Sciatic nerve (tissue), 2 donors: ENCODE measurements at regions not wholly inside any gene's neighbourhood (a gene's known extent, or its start where the extent isn't known, plus 50 kb on each side); places are given as distances from the start of the nearest gene placed in this dataset.

Source experiments
- ATAC-seq: fragments of 200-7000 bp; cut with Tn5 transposase; one replicate; pipeline ENCODE4 v1.9.1; 2020; ENCODE audit warnings: mild to moderate bottlenecking, moderate library complexity
- DNase-seq: peaks from one replicate; pipeline ENCODE4 v3.0.0-alpha.2; 2020; ENCODE audit warnings: low spot score
- intact Hi-C: fragments of 100-400 bp; cut with DNase I; formaldehyde crosslinking; loops from one replicate; pipeline ENCODE4 v1.14.2; 2022
- donor health status: DM: no; HTN: no; CAD: no.
- donor health status: DM: no; HTN: no; CAD: no.

DNA sequence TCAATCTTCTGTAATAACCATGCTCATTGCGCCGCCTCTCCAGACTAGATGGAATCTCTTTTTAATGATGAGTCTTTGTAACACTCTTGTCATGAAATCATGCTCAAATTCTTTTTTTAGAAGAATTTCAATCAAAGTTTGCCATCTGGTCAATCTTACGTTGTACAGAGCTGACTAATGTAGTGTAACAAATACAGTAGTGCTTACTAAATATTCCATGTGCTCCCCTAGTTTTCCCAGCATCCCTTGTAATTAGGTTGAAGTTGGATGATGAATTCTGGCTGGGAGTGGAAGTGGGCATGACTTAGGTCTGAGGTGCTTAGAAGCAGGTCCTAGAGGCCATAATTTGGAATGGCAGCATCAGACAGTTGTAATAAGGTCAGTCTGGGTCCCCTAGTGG is 309.1 kb upstream of the SNX7 start:
- intact Hi-C loops, result no loop called here
- DNase-seq, result no peak
- no peak for ATAC-seq

DNA sequence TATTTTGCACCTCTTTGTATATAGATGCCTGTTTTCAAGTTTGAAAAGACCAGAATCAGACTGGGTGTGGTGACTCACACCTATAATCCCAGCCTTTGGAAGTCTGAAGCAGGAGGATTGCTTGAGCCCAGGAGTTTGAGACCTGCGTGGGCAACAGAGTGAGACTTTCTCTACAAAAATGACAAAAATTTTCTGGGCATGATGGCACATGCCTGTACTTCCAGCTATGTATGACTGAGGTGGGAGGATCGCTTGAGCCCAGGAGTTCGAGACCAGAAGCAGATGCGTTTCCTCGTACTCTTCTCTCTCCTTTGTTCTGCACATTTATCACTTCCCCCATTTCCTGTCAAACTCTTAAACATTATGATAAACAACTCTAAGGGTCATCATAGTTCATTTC is 310.0 kb upstream of the SNX7 start:
- intact Hi-C loops, result no loop called here
- ATAC-seq, result no peak
- DNase-seq, result no peak

DNA sequence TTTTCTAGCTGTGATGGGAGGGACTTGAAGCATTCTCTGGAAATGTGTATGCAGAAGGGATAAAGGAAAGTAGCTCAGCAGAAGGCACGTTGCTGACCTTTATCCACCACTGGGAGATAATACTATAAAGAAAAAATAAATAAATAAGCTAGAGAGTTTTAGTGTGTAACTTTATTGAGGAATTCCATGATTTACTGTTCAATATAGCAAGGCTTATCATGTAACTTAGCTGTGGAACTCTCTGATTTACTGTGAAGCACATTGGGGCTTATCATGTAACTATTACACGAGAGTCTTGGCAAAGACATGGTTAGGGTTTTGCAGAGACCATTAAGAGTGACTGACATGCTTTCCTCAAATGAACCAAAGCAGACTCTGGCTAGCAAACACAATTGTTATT is 316.1 kb upstream of the SNX7 start:
- DNase-seq (no peak), ATAC-seq (no peak)
- intact Hi-C loops, result no loop called here

DNA sequence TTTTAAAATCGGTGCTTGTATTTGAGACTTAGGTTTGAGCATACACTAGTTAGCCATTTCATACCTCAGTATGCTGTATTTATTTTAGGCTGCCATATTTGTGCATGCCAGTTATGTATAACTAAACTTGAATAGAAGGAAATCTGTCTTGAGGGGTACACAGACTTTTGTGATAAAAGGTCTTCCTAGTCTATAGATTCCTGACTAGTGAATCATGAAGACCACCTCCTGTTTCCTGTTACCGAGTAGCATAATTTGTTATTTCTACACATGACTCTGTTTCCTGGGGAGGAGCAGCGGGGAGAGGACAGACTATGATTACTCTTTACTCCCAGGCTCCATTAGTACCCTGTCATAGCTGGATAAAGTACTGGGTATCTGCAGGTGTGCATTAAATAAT is 316.8 kb upstream of the SNX7 start:
- intact Hi-C loops, result no loop called here
- DNase-seq, result no peak

DNA sequence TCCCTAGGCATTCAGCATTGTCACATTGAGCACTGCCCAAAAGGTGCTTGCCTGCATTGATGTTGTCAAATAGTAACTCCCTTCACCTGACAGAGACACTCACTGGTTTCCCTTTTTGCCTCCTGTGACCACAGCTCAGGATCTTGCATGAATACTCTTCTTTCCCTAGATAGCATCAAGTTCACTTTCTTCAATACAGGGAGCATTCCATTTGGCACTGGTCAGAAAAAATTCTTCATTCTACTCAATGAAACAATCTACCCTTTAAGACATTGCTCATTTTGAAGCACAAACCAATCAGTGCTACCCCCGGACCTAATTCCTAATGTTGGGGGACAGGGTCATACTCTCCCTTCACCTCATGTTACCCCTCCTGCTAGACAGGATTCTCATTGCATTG is 319.0 kb upstream of the SNX7 start:
- intact Hi-C loops, result no loop called here
- no peak for DNase-seq
- no peak for ATAC-seq

More for the DNA sequence above, 316.8 kb upstream of the SNX7 start:
- no peak for ATAC-seq

DNA sequence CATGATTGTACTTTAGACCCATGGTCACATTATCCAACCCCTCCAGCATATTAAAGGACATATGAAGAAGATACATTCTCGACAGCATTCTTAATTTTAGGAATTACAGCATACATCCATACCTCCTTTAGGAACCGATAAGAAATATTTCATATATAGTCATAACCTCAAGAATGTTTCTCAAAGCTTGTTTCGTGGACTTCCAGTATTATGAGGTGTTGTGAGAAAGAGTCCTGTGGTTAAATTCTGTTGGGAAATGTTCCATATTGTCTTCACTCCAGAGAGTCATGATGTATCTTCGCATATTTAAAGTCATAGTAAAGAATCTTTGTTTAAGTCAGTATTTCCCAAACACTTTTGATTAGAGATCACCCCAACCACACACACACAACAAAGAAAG is 321.0 kb upstream of the SNX7 start:
- DNase-seq (no peak), ATAC-seq (no peak)
- intact Hi-C loops, result no loop called here

DNA sequence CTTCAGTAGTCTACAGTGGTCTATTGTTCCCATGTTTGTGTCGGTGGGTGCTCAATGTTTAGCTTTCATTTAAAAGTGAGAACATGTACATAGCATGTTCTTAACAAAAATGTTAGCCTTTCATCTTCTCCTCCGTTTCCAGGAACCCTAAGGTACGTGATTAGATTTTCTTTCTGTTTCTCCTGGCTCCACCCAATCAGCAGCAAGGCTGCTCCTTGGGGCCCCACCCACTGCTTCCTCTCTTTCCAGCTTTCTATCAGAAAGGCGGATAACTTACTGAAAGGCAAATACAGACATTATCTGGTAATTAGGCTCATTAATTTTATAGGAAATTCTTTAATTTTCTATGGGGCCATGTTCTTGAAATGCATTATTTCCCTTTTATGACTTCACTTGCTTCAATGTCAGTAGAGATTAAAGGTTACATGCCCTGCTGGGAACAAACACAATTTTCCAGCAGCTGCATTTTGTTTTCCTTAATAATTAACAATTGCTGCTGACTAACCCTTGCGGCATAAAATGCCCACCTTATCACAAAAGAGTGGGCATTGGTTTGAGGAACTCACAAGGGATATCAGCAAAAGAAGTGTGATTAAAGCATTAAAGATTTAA is 324.9 kb upstream of the SNX7 start:
- DNase-seq, result no peak
- intact Hi-C loops, result no loop called here
- no peak for ATAC-seq

DNA sequence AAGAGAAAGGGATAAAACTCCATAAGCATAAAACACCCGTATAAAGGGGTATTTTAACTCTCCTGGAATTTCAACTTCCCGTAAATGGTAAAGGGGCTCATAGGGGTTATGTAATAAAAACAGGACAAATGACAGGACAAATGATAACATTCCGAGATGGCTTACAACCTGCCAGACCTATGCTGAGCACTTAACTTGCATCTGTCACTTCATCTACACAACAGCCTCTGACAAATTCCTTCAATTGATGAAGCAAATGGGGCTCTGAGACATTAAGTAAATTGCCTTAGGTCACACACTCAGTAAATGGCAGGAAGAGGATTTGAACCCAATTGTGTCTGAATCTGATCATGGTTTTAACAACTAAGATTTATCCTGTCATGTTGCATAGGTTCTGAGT is 327.6 kb upstream of the SNX7 start:
- ATAC-seq, result no peak
- DNase-seq, result no peak
- intact Hi-C loops, result no loop called here

DNA sequence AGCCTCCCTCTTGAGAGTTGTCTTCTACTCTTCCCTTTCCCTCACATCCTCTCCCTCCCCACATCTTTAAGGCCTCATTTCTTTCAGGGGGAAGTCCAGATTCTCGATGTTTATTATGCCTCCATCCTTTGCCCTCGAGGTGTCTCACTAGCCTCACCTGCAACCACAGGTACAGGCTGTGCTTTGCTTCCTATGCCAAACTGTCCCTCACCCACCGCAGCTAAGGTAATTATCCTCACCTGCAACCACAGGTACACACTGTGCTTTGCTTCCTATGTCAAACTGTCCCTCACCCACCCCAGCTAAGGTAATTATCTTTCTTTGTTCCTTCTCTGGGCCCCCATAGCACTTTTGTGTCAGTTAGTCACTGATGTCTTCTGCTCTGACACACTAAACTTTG is 328.1 kb upstream of the SNX7 start:
- DNase-seq (no peak), ATAC-seq (no peak)
- intact Hi-C loops, result no loop called here

DNA sequence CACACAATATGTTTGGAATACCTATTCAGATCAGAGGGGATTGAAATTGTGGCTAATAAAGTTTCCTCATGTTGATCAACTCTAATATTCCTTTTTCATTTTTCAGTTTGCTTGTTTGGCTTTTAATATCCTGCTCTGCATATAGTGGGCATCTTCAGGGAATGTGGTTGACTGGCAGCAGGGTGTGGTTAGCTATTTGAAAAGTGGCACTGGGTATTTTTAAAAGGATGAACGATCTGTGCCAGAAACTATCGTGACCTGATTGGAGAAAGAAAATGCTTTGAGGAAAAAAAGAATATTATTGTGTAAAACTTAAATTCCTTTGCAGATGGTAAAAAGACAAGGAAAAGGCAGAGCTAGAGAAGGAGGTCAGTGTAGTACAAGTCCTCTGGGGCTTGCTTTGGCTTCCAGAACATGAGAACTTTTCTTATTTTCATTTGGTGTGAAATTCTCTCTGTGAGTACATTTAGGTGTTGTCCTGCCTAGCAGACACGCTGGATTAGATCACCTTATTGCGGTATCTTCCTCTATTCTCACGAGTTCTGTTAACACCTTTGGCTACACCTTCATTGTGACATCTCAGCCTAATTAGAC is 329.7 kb upstream of the SNX7 start:
- intact Hi-C loops, result no loop called here

DNA sequence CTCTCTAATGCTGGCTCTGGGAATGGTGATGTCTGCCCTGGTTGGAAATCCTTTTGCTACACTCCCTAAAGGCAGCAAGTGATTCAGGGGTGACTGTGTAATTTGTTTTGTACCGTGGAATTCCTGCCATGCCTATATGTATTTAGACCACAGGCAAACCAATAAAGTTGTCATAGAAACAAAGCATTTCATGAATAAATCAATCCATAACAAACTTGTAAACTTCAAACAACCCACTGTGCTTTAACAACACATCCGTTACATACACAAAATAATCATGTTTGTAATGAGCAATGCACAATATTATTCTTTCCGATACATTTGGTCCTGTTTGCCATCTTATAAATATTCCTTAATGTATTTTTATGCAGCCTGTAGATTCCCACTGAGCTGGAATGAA is 330.3 kb upstream of the SNX7 start:
- ATAC-seq (no peak), DNase-seq (no peak)
- intact Hi-C loops, result no loop called here

More for the DNA sequence above, 329.7 kb upstream of the SNX7 start:
- DNase-seq (no peak), ATAC-seq (peak; percentile 67)

DNA sequence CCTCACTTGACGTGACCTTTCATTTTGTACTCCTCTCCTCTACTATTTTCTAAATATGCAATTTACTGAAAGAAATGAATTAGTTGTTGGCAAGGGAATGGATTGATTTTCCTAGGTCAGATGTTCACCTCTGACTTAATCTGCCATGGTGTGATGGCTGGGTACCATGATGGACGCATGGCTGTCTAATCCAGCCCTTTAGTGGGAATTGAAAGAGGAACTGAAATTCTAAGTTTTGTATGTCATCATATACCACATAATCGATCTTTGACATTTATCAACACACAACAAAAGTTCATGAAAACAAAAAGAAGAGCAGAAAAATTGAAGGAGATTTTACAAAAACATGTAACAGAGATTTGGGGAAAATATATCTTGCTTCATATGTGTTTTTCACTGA is 331.3 kb upstream of the SNX7 start:
- intact Hi-C loops, result no loop called here
- no peak for ATAC-seq
- DNase-seq, result no peak

DNA sequence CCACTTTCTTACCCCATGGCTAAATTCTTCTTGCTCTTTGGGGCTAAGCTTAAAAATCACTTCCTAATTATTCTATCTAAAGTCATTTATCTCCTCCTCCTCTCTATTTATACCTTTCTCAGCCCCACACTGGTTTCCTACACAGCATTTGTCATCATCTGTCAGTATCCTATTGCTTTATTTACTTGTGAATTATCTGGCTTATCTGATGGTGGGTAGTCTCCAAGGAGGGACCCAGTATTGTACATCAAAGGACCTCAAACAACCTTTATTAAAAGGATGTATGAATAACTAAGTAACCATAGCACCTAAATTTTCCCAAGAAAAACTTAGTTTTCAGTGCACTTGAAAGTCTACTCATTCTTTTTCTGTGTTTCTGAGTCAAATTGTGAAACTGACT is 332.7 kb upstream of the SNX7 start:
- intact Hi-C loops, result no loop called here
- no peak for DNase-seq
- ATAC-seq, result no peak

DNA sequence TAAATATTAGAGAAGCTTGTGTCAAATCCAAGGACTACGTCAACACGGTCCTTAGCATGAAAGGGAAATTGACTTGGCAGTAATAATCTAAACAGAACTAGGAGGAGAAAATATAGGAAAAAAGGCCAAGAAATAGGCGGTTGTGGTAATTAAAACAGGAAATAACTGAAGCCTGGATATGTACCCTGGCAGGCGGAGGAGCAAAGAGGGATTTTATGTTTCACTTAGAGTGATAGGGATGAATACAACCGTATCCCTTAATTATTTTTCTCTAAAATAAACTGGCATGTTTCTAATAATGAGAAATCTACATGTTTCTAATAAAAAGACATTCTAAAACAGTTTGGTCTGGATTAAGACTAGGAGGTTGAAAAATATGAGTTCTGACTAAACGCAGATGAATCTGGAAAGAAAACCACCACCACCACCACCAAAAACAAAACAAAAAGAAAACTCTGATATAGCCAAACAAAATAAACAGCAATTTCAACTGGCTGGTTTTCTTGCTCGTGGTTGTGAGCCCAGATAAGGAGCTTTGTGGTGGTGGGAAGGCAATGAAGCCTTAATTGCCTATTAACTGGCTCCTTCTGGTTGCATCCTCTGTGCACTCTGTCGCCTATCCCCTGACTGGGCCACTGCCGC is 334.2 kb upstream of the SNX7 start:
- DNase-seq (no peak), ATAC-seq (no peak)
- intact Hi-C loops, result no loop called here

DNA sequence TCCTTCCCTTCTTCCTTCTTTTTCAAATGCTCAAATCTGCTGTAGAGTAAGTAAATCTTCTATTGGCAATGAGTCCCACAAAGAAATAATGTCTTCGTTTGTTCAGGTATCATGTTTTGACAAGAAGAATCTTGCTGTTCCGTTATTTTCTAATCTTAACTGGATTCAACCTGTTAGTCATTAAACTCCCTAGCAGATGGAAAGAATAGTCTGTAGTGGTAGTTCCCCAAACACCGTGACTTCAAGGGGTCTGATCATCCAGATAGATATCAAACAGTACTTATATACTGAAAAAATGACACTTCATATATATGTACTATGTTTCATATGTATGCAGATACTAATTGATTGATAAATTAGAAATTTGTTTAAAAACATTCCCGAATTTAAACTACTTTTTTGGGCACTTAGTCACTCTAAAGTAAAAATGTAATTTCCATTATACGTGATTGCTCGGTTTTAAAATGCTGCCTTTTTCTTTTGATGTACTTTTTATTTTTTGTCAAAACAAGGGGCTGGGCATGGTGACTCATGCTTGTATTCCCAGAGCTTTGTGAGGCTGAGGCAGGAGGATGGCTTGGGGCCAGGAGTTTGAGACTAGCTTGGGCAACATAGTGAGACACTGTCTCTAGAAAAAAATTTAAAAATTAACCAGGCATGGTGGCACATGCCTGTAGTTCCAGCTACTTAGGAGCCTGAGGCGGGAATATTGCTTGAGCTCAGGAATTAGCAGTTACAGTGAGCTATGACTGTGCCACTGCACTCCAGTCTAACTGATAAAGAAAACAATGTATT is 335.7 kb upstream of the SNX7 start:
- ATAC-seq, result peak; percentile 43
- intact Hi-C loops, result no loop called here

DNA sequence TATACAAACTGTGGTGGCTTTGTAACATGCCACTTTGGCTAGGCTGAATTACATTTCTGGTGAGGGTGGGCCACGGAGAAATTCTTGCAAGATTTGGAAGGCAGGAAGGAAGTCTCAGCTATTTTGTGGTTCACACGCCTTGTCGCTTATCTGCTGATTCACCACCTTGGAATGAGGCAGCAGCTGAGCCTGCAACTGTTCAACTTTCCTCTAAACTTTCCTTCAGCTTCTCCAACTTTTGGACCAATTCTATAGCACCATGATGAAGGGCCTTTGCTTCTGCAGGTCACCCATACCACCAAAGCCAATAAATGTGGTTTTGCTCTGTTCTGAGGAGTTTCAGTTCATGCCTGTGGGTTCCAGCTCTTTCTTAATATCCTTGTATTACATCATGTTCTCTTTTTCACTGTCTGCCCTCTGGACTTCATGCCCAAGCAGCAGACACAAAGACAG is 337.6 kb upstream of the SNX7 start:
- intact Hi-C loops, result no loop called here
- ATAC-seq (peak; percentile 90), DNase-seq (no peak)

More for the DNA sequence above, 335.7 kb upstream of the SNX7 start:
- peak; percentile 65 for DNase-seq

DNA sequence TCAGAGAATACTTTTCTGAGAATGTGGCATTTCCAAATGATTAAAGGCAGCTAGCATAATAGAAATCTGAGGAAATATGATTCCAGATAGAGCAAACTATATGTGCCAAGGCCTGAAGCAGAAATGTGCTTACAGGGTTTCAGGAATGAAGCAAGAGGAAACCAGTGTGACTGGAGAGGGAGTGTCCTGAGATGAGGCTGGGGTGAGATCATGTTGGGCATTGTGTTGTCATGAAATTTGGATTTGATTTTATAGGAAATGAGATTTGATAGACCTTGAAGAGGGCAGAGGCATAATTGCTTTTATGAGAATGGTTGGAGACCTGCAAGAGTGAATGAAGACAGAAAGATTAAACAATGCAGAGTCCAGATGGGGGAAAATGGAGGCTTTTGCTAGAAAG is 338.1 kb upstream of the SNX7 start:
- intact Hi-C loops, result no loop called here
- peak; percentile 78 for ATAC-seq
- no peak for DNase-seq

DNA sequence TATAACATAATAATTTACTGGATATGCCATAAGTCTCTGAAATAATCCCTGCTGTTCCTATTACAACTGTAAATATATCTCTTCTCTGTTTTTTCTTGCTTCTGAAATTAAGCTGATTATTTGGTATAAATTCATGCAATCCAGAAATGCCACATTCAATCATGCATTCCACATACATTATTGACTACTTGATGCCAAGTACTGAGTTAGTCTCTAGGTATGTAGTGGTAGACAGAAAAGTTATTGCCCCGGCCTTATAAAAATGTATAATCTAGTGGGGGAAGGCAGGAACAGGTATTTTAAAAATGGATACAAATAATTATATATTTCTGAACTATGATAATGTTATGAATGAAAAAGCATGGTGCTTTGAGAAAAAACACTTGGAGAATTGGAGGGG is 338.6 kb upstream of the SNX7 start:
- DNase-seq (no peak), ATAC-seq (no peak)
- intact Hi-C loops, result no loop called here

DNA sequence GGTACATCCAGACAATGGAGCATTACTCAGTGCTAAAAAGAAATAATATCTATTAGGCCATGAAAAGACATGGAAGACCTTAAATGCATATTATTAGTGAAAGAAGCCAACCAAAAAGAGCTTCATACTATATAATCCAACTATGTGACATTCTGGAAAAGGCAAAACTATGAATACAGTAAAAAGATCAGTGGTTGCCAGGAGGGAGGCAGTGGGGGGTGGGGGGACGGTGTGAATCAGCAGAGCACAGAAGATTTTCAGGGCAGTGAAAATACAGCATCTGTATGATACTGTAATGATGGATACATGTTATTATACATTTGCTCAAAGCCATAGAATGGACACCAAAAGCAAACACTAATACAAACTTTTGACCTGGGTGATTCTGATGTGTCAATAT is 339.4 kb upstream of the SNX7 start:
- DNase-seq, result no peak
- ATAC-seq, result no peak
- intact Hi-C loops, result no loop called here

DNA sequence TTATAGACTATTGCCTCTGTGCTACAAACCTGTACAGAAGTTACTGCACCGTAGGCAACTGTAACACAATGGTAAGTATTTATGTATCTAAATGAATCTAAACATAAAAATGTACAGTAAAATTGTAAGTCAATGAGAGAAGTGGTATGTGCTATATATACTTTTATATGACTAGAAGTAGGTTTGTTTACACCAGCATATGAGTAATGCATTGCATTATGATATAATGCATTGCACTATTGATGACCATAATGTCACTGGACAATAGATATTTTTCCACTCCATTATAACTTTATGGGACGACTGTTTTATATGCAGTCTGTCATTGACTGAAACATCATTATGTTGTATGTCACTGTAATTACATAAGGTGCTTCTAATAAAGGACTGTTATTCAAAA is 340.3 kb upstream of the SNX7 start:
- intact Hi-C loops, result no loop called here
- no peak for DNase-seq
- ATAC-seq, result no peak
